IPS-20b (cell line): ENCODE measurements at regions not wholly inside any gene's neighbourhood (a gene's known extent, or its start where the extent isn't known, plus 50 kb on each side); places are given as distances from the start of the nearest gene placed in this dataset.
"Not testable (repeated sequence)": the region's sequence is repeated elsewhere in the genome, so short reads cannot be mapped to it uniquely, and the experiment has no call there.

Experiments
- H3K27ac ChIP-seq: one replicate; pipeline ENCODE4 v1.5.1; 2013; ENCODE audit warnings: low read length
- H3K27me3 ChIP-seq: 2 replicates; pipeline ENCODE4 v1.6.1; 2013; ENCODE audit warnings: mild to moderate bottlenecking, low read length, inconsistent platforms; ENCODE audit not compliant: insufficient read depth
- H3K36me3 ChIP-seq: 2 replicates; pipeline ENCODE4 v1.6.1; 2013; ENCODE audit warnings: low read depth, mild to moderate bottlenecking, inconsistent platforms, low read length, moderate library complexity; ENCODE audit not compliant: insufficient read depth
- H3K4me1 ChIP-seq: 2 replicates; pipeline ENCODE4 v1.6.1; 2013; ENCODE audit warnings: mild to moderate bottlenecking, control low read depth, inconsistent platforms, low read length, moderate library complexity; ENCODE audit not compliant: insufficient read depth
- H3K4me3 ChIP-seq: 2 replicates; pipeline ENCODE4 v1.5.1; 2013; ENCODE audit warnings: mild to moderate bottlenecking, low read length, inconsistent platforms
- H3K9ac ChIP-seq: 2 replicates; pipeline ENCODE4 v1.6.1; 2013; ENCODE audit warnings: low read depth, mild to moderate bottlenecking, inconsistent platforms, low read length, moderate library complexity
- H3K9me3 ChIP-seq: 2 replicates; pipeline ENCODE4 v1.6.1; 2013; ENCODE audit warnings: mild to moderate bottlenecking, low read depth, low read length, inconsistent platforms; ENCODE audit not compliant: insufficient read depth

GRCh38 chr12:4139191-4139590 lies 134.4 kb upstream of the CCND2 start:
- H3K4me1 ChIP-seq: peaks cover 24% of the 10 kb centered on the region
- H3K9me3 ChIP-seq: no peaks in the 10 kb centered on the region; the same call in 1 of the 2 replicates
- no peak overlapping the region for H3K9ac ChIP-seq
- H3K27me3 ChIP-seq: no peaks in the 10 kb centered on the region
- no peaks in the 10 kb centered on the region for H3K36me3 ChIP-seq
- H3K27ac ChIP-seq: no peak overlapping the region
- H3K4me3 ChIP-seq: no peak overlapping the region

GRCh38 chr12:4138532-4138931 lies 135.0 kb upstream of the CCND2 start:
- peaks cover 31% of the 10 kb centered on the region for H3K4me1 ChIP-seq
- H3K9me3 ChIP-seq, H3K36me3 ChIP-seq, H3K9ac ChIP-seq, H3K4me3 ChIP-seq, H3K27me3 ChIP-seq, H3K27ac ChIP-seq: not testable (repeated sequence)

GRCh38 chr12:4138051-4138450 lies 135.5 kb upstream of the CCND2 start:
- no peak overlapping the region for H3K27ac ChIP-seq
- no peaks in the 10 kb centered on the region for H3K27me3 ChIP-seq
- H3K9ac ChIP-seq: no peak overlapping the region
- no peak overlapping the region for H3K4me3 ChIP-seq
- H3K36me3 ChIP-seq: no peaks in the 10 kb centered on the region
- H3K9me3 ChIP-seq: no peaks in the 10 kb centered on the region; the same call in 1 of the 2 replicates
- peaks cover 36% of the 10 kb centered on the region for H3K4me1 ChIP-seq

- H3K27me3 ChIP-seq: no peaks in the 10 kb centered on the region
- peaks cover 37% of the 10 kb centered on the region for H3K4me1 ChIP-seq
- H3K27ac ChIP-seq: no peak overlapping the region
- H3K9ac ChIP-seq: no peak overlapping the region
- H3K9me3 ChIP-seq: no peaks in the 10 kb centered on the region; the same call in 1 of the 2 replicates
- no peaks in the 10 kb centered on the region for H3K36me3 ChIP-seq
- no peak overlapping the region for H3K4me3 ChIP-seq
Observed at GRCh38 chr12:4137441-4137840, 136.1 kb upstream of the CCND2 start.

GRCh38 chr12:4137015-4137414 lies 136.5 kb upstream of the CCND2 start:
- no peaks in the 10 kb centered on the region; the same call in 1 of the 2 replicates for H3K9me3 ChIP-seq
- no peak overlapping the region for H3K27ac ChIP-seq
- peaks cover 37% of the 10 kb centered on the region for H3K4me1 ChIP-seq
- H3K9ac ChIP-seq: no peak overlapping the region; the same call in 1 of the 2 replicates
- no peak overlapping the region for H3K4me3 ChIP-seq
- no peaks in the 10 kb centered on the region for H3K36me3 ChIP-seq
- no peaks in the 10 kb centered on the region for H3K27me3 ChIP-seq

DNA sequence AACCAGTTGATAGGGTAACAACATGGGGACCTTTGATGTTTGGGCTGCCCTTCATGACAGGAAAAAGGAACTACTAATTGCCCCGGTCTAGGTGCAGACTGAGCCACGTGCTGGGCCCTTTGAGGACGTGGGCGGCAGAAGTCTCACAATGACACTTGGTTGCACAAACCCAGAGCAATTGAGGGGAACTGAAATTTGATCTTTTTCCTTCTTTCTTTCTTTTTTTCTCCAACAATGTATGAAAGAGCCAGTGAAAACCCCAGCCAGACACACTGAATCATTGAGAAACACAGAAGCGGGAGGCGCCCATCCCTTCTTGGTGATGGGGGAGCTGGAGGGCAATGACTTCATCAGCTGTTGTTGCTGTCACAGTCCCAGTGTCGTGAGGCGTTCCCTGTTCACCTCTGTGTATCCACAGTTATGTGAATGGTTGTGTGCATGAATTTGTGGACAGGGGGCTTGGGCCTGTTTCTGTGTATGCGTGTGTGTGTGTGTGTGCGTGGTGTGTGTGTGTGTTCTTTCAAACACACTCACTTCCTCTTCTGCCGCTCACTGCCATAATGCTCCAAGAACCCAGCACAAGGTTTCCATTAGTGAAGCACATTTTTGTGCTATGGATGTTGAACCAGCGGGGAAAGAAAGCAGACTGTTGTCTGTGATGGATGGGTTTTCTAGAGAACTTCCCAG lies 137.5 kb upstream of the CCND2 start:
- no peaks in the 10 kb centered on the region for H3K36me3 ChIP-seq
- H3K9ac ChIP-seq: peak overlapping the region; percentile 40; the same call in 1 of the 2 replicates
- H3K27me3 ChIP-seq: no peaks in the 10 kb centered on the region
- no peak overlapping the region for H3K4me3 ChIP-seq
- peak overlapping the region; percentile 69 for H3K27ac ChIP-seq
- peaks cover 37% of the 10 kb centered on the region for H3K4me1 ChIP-seq
- no peaks in the 10 kb centered on the region; the same call in 1 of the 2 replicates for H3K9me3 ChIP-seq

- Histone ChIP-seq H3K9ac (peak overlapping the region; percentile 72; the same call in 1 of the 2 replicates), H3K27me3 (no peaks in the 10 kb centered on the region), H3K27ac (peak overlapping the region; percentile 81), H3K36me3 (no peaks in the 10 kb centered on the region), H3K4me1 (peaks cover 32% of the 10 kb centered on the region), H3K9me3 (no peaks in the 10 kb centered on the region), H3K4me3 (peak overlapping the region; percentile 56; the same call in 1 of the 2 replicates)
Observed at GRCh38 chr12:4134448-4135263, 138.9 kb upstream of the CCND2 start.

GRCh38 chr12:4133636-4134447 lies 139.7 kb upstream of the CCND2 start:
- H3K4me3 ChIP-seq: peak overlapping the region; percentile 56; the same call in 1 of the 2 replicates
- no peaks in the 10 kb centered on the region for H3K9me3 ChIP-seq
- H3K27ac ChIP-seq: peak overlapping the region; percentile 81
- peaks cover 32% of the 10 kb centered on the region for H3K4me1 ChIP-seq
- no peaks in the 10 kb centered on the region for H3K36me3 ChIP-seq
- H3K27me3 ChIP-seq: no peaks in the 10 kb centered on the region
- H3K9ac ChIP-seq: peak overlapping the region; percentile 72; the same call in 1 of the 2 replicates

GRCh38 chr12:4133029-4133428 lies 140.5 kb upstream of the CCND2 start:
- Histone ChIP-seq H3K4me1 (peaks cover 32% of the 10 kb centered on the region), H3K9me3 (no peaks in the 10 kb centered on the region), H3K36me3 (no peaks in the 10 kb centered on the region), H3K27me3 (no peaks in the 10 kb centered on the region), H3K27ac (peak overlapping the region; percentile 81), H3K4me3 (no peak overlapping the region), H3K9ac (peak overlapping the region; percentile 12; the same call in 1 of the 2 replicates)

GRCh38 chr12:4121506-4122020 lies 152.0 kb upstream of the CCND2 start:
- no peaks in the 10 kb centered on the region; the same call in 1 of the 2 replicates for H3K27me3 ChIP-seq
- no peak overlapping the region for H3K27ac ChIP-seq

GRCh38 chr12:4120316-4120917 lies 153.1 kb upstream of the CCND2 start:
- Histone ChIP-seq H3K9me3 (no peaks in the 10 kb centered on the region), H3K27ac (no peak overlapping the region), H3K4me1 (peaks cover 11% of the 10 kb centered on the region), H3K36me3 (no peaks in the 10 kb centered on the region), H3K4me3 (no peak overlapping the region), H3K27me3 (no peaks in the 10 kb centered on the region; the same call in 1 of the 2 replicates), H3K9ac (no peak overlapping the region)

More at GRCh38 chr12:4121506-4122020, 152.0 kb upstream of the CCND2 start:
- no peaks in the 10 kb centered on the region for H3K9me3 ChIP-seq
- peaks cover 2% of the 10 kb centered on the region for H3K4me1 ChIP-seq
- H3K9ac ChIP-seq: no peak overlapping the region
- H3K36me3 ChIP-seq: no peaks in the 10 kb centered on the region
- no peak overlapping the region for H3K4me3 ChIP-seq
